DOHH2 (cell line): ENCODE measurements at regions not wholly inside any gene's neighbourhood (a gene's known extent, or its start where the extent isn't known, plus 50 kb on each side); places are given as distances from the start of the nearest gene placed in this dataset.

Experiments
- CTCF ChIP-seq: fragments of 200-600 bp; sonication (generic); IDR thresholded peaks from one replicate; pipeline ENCODE4 v1.5.1; 2014; ENCODE audit warnings: antibody characterized with exemption, mild to moderate bottlenecking, low read depth, low read length; ENCODE audit not compliant: poor library complexity, severe bottlenecking
- EZH2phosphoT487 ChIP-seq: fragments of 200-600 bp; sonication (generic); IDR thresholded peaks from 2 replicates; pipeline ENCODE4 v1.6.1; 2017; ENCODE audit warnings: borderline replicate concordance, mild to moderate bottlenecking, antibody characterized with exemption, low read length, moderate library complexity, mixed read lengths

GRCh38 chr13:97141564-97142005, 80.5 kb upstream of the MBNL2 start:
- TF ChIP-seq CTCF (no peak), EZH2phosphoT487 (no peak)
